ENCODE measurements at regions not wholly inside any gene's neighbourhood (a gene's known extent, or its start where the extent isn't known, plus 50 kb on each side); places are given as distances from the start of the nearest gene placed in this dataset.

DNA sequence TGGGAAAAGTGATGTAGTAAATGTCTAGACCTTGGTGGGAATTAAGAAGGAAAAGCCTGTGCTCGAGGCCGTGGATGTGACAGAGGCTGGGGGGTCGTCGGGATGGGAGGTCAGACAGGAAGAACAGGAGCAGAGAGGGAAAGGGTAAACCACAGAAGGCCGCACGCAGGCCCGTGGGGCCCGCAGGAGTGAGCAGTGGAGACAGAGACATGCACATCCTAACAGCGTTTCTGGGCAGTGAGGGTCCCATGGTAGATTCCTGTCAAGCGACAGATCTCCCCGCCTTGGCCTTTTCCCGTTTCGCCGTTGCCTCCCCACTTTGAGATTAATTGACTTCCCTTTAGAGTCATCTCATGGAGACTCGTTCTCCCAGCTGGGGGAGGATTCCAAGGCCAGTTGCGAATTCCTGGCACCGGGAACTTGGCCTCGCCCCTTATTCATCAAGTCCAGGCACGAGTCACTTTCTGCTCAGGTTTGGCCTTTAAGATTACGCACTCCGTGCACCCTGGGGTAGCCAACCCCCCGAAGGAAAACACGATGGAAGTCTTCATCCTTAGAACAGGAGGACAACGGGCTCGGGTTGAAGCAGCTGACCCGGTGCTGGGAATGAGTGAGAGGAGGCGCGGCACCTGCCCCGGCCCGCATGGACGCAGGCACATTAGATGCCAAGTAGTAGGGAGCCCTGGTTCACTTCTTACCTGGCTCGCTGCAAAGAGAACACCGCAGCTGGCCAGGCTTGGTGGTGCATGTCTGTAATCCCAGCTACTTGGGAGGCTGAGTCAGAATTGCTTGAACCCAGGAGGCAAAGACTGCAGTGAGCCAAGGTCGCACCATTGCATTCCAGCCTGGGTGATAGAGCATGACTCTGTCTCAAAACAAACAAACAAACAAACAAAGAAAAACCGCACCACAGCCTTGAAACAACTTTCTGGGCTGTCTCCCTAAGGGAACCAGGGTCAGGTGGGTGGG is 315.2 kb upstream of the SHH start:
- no peak for DNase-seq (ENCODE audit: low read depth)

DNA sequence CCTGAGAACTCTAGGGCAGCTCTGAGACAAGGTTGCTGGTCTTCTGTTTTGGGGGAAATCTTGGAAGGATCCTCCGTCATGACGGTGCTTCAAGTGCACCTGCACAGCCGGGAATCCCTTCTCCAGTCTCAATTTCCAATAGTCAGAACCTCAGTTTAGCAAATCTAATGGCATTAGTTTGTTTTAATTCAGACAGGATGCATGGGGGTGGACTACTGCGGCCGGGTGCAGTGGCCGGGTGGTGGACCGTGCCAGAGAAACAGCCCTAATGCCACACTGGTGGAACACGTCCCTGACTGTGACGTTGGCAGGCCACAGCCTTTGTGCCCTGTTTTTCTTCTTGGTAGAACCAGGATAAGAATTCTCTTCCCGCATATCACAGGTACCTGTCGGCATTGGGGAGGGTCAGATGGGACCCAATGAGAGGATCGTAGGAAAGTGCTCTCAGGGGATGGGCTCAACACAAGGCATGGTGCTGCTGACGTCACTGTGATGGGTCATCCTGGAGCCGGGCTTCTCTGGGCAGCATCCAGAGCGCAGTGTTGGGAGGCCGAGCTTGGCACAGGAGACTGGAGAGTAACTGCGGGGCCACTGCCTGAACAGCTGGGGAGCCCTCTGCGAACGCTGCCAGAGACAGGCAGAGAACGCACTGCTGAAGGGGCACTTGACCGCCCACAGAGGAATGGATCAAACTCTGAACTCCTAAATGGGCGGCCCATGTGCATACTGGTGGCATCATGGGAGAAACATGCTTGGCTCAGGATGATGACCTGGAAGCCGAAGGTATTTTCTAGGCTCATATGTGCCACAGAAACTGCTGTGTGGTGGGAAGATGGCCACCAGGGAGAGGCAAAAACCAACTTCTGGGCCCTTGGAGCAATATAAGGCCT is 313.8 kb upstream of the SHH start:
- DNase-seq (ENCODE audit: low read depth), result no peak

DNA sequence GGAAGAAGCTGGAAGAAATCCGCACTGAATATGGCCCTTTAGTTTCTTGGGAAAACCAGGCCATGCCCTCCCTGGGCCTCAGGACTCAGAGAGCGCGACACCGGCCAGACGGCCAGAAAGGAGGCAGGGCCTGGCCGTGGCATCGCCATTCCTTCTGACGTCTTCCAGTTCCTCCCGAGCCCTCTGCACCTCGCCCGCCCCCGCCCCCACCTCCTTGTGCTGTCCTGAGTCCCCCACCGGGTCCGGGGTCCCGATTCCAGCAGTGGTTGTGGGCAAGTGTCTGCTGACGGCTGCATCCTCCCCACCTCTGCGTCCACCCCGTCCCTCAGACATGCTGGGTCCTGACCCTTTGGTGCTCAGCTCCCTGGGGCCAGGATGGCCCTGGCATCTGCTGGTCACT is 312.1 kb upstream of the SHH start:
- DNase-seq (ENCODE audit: low read depth), result no peak

DNA sequence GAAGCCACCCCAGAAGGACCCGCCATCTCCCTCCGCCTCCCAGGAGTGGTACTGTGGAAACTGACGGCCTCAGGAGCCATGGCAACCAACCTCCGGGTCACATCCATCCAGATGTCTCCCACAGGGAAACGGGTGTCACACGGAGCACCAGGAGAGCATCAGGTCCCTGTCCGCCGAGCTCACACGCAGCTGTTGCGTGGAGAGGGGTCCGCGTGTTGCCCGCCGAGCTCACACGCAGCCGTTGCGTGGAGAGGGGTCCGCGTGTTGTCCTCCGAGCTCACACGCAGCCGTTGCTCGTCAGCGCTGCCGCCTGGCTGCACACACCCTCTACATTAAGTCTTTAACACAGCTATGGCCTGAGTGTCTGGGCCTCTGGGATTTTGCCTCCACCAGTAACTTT is 311.1 kb upstream of the SHH start:
- DNase-seq (ENCODE audit: low read depth), result no peak

DNA sequence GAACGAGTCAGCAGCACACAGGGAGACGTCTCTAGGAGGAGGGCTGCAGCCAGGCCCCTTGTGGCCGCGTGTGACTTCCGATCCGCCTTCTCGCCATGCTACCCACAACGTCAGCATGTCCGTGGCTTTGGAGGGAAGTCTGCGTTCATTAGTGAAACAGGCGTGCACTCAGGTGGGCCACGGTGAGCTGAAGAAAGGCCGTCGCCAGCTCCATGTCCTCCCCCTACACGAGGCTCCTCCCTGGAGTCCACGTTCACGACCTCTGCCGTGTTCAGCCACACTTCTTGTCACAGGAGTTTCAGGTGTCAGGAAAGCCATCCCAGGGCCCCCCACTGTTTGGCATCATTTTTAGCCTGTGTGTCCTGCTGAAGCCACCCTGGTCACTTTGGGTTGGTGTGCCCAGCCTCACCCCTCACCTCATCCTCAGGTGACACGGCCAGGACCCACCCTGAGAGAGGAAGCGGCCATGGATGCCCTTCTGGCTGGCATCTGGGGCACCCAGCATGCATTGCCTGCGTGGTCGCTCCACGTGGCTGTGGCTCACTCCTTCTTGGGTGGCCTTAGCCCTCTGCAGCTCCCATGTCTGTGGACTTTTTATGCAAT is 310.6 kb upstream of the SHH start:
- no peak for DNase-seq (ENCODE audit: low read depth)

DNA sequence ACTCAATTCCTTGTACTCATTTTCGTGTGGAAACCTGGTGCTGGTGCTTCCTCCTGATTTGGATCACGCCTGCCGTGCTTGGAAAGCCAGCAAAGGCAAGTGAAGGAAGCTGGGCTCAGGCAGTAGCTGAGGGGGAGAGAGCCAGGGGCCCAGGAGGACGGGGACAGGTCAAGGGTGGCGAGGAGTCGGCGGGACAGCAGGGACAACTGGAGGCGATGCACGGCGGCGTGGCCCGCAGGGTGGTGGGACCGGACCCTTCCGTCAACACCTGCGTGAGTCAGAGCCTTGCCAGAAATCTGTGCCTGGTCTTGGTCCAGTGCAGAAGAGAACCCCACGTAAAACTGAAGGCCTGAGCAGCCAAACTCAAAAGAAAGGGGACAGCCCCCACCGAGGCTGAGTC is 309.7 kb upstream of the SHH start:
- DNase-seq (ENCODE audit: low read depth), result no peak

DNA sequence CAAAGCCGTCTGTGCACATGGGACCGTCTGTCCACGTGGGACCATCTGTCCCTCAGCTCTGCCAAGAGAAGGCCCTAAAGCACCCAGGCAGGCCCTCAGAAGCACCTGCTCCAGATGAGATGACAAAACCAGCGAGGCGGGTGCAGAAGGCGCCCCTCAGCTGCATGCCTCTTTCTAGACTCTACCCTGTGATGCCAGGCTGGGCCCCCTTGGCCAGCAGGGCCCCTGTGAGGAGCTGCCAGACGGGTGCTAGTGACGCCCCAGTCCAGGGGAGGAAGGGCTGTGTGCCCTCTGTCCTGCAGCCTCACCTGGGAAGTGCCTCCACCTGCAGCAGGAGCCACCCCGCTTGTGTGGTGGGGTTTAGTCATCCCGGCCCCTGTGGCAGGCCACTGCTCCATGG is 309.2 kb upstream of the SHH start:
- DNase-seq (ENCODE audit: low read depth), result no peak

DNA sequence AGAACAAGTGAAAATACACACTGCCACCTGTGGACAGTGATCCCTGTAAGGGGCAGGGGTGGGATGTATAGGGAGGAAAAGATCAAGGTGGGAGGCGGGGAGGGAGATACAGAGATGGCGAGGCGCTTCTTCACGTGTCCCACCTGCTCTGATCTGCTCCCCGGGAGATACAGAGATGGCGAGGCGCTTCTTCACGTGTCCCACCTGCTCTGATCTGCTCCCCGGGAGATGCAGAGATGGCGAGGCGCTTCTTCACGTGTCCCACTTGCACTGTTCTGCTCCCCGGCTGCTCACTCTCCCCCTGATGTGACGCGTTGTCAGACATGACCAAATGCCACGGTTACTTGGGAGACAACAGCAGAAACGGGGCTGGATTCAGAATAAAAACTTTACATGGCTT is 308.3 kb upstream of the SHH start:
- no peak for DNase-seq (ENCODE audit: low read depth)

DNA sequence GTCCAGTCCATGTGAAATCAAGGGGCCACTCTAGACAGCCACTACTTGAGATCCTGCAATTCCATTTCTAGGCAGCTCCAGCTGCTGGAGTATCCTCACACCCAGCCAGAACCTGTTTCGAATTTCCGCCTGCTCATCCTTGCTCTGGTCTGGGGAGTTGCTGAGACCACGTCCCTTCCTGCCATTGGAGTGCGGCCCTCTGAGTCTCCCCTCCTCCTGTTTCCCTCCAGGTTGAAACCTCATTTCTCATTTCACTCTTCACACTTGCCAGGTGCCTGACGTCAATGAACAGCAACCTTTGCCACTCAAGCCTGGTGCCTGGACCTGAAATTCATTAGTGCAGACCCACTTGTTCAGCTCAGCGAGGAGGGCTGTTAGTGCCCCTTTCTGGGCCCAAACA is 307.5 kb upstream of the SHH start:
- DNase-seq (ENCODE audit: low read depth), result no peak

DNA sequence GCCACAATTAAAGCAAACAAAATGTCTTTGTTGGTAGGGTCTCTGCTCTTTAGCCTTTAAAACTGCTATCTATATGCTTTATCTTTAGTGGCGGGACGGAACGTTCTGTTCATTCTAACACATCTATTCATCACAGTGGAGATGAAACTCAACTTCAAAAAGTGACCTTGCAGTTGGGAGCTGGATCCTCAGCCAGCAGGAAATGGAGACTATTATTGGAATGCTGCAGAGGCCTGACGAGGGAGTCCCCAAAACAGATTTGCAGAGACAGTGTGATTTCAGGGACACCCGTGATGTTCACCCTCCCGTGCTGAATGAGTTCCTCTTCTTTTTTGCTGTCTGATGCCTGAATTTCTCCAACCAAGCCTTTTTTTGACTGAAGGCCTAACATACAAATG is 306.0 kb upstream of the SHH start:
- no peak for DNase-seq (ENCODE audit: low read depth)

DNA sequence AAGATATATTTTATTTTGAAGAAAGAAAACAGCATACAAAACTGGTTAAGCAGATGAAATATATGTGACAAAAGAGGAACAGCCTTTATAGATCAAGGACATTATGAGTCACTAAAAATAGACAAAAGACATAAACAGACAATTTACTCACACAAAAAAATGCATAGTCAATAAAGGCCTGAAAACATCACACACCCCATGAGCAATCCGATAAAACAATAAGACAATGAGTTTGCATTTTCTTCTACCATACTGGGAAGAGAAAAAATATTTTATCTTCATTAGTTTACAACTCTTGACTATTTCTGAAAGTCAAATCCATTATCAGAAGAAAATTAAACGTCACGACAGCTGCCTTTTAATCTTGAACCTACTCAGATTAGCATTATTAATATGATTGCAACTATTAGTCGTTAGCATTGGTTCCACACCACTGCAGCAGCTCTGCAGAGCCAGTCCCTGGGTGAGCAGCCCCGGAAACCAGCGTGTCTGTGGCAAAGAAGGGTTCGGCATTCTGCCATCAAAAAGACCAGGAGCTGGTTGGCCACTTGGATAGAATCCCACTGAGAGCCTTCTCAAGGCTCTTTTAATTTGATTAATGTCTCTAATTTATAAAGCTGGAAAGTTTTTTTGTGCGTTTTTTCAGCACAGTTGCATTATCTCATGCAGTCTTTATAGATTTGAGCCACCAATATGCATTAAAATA is 305.4 kb upstream of the SHH start:
- no peak for DNase-seq (ENCODE audit: low read depth)

DNA sequence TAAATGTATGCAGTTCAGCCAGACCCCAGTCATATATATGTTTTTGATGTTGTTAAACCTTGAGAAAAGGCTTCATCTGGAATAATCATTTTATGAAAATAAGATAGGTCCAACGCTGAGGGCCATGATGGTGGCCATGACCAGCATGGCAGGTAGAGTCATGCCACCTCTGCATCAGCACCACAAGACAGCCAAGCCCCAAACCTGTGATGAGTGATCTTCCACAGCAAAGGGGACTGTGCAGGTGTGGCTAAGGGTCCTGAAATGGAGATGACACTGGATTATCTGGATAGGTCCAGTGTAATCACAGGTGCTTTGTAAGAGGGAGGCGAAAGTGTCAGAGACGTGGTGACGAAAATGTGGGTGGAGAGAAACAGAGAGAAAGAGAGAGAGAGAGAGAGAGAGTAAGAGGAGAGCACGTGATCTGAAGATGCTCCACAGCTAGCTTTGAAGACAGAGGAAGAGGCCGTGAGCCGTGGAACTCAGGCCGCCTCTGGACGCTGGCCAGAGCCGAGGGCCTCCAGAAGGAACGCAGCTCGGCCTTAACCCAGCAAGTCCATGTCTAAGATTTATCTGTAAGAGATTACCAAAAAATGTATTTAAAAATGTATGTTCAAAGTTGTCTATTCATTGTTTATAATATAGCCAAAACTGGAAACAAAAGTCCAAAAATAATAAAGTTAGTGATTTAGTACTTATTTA is 304.4 kb upstream of the SHH start:
- no peak for DNase-seq (ENCODE audit: low read depth)

DNA sequence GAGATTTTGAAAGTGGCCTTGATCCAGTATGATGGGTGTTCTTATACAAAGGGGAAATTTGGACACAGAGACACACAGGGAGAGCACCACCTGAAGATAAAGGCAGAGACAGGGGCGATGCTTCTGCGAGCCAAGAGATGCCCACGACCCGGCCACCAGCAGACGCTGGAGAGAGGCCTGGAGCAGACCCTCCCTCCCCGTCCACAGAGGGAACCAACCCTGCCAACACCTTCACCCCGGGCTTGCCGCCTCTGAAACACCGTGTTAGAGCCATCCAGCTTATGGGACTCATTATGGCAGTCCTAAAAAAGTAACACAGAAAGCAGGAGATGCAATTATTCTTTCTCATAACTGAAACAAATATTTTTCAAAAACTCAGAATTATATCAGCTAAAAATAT is 303.3 kb upstream of the SHH start:
- no peak for DNase-seq (ENCODE audit: low read depth)

DNA sequence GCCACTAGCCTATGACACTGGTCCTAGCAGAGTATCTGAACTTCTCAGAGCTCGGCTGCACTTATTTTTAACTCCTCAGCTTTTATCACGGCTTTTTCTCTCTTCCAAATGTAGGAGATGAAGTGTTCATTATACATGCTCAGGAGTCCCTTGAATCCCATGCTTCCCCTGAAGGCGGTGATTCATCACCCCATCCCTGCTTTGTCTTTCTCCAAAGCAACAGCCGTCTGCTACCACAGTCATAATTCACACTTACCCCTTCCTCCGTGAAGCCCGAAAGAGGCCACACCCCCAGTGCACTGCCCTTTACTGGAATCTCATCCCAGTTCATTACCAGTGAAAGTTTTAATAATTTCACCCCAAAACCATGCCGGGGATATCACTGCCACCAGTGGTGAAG is 301.5 kb upstream of the SHH start:
- DNase-seq (ENCODE audit: low read depth), result no peak

DNA sequence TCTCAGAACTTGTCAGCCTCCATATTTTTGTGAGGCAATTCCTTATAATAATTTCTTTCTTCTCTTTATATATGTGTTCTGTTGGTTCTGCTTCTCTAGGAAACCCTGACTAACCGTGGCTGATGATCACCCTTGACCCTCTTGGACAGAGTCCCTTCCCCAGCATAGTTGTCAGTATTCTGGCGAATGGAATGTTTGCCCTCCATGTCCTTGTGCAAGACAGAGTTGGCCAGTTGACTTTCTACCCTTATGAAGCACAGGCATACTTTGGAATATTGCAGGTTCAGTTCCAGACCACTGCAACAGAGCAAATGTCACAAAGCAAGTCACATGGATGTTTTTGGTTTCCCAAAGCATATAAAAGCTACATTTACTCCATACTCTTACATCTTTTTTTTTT is 297.7 kb upstream of the SHH start:
- no peak for DNase-seq (ENCODE audit: low read depth)

DNA sequence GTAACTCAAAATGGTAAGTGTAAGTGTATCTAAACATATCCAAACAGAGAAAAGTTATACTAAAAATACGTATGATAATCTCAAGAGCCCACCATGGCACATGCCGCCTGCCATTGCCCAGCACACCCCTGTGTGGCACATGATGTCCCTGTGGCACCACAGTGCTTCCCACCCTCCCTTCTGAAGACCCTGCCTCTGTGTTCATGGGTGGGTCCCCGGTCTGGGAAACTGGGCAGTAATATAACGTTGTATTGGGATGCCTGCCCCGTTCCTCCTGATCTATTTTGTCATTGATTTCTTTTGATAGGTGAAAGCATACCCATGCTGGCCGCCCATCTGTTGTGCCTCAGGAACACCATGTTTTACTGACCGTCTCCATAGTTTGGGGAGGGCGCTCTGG is 296.8 kb upstream of the SHH start:
- no peak for DNase-seq (ENCODE audit: low read depth)

DNA sequence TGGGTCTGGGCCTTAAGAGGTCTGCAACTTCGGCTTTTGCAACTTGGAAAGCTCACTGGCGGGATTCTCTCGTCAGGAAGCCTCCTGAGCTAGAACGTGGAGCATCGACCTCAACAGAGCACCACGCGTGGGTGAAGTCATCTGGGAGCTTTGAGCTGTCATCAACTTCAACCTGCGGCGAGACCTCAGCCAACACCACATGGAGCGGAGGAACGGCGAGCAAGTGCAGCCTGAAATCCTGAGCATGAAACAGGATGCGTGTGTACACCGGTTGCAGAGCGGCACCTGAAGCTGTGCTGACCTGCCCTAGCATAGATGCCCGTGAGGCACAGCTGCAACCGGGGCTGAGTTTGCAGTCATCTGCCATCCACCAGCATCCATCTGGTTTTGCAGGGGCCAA is 295.7 kb upstream of the SHH start:
- DNase-seq (ENCODE audit: low read depth), result no peak

DNA sequence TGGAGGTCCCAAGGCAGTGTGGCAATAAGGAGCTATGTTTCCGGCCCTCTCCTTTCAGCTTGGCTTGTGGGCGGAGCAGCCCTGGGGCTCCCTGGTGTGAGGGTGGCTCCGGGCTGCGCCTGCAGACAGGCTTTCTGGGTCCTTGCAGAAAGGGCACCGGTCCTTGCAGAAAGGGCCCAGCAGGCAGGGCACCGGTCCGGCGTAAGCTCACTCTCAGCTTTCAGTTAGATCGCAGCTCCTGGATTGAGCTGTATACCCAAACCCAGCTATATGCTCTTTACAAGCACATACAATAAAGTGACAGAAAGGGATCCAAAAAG is 293.8 kb upstream of the SHH start:
- DNase-seq (ENCODE audit: low read depth), result no peak

DNA sequence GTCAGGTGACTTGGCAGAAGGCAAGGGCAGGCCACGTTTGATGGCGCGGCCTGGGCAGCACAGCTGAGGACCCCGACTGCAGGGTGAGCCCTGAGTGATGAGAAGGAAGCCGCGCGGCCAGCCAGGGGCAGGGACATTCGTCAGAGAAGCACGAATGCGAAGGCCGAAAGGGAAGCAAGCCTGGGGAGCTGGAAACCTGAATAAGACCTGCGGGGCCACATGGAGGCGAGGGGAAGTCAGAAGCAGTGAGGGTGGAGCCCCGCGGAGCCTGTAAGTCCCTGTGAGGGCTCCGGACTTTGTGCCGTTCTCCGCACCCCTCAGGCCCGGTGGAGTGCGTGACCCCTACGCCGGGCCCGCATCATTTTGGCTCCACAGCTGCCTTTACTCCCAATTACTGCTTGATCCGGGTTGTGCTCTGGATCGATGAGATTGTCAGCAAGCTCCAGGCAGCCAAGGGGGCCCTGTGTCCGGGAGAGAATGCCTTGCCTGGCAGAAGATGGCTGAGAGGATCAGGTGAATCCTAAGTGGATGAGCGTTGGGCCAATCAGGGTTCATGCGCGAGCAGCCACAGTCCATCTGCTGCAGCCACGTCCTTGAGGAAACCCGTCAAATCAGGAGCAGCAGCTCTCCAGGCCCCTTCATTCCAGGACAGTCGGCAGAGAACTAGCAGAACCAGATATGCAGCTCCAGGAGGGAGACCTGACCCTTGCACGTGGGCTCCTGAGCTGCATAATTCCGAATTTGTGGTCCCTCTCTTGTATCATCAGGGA is 293.3 kb upstream of the SHH start:
- no peak for DNase-seq (ENCODE audit: low read depth)

DNA sequence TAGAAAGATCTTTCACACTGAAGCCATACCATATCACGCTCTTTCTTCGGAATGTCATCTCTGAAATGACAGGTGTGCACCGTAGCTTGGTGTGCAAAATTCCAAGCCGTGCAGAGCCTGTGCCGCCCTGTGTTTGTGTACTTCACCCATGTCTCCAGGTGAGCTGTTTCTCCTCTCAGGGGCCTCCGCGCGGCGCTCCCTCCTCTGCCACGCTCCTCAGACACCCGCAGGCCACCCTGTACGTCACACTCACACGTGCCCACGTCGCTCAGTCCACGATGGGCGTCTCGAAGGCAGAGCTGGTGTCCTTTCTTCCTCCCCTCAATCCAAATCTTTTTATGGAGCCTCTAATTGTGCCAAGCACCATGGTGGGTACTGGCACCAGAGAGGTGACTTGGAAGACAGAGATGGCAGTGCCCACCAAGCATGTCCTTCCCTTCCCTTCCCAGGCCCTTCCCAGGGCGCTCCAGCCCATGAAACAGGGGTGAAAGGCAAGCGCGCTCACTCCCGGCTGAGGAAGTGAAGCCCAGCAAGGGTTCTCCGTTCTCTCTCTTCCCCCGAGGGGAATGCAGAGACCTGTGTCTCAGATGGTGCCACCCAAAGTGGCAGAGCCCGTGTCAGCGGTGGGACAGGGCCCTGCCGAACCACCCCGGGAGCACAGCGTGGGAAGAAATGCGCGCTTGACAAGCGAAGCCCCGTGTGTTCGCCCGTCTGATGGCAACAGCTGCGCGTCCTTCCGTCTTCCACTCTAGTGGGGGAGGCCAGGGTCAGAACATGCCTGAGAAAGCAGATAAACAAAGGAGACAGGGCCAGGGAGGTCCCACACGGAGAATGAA is 292.5 kb upstream of the SHH start:
- no peak for DNase-seq (ENCODE audit: low read depth)
